ENCODE measurements at regions not wholly inside any gene's neighbourhood (a gene's known extent, or its start where the extent isn't known, plus 50 kb on each side); places are given as distances from the start of the nearest gene placed in this dataset.

- Histone ChIP-seq H3K27me3 (ENCODE audit: control insufficient read depth, insufficient read depth, low read length) (no peaks in the 10 kb centered on the region), H3K9ac (ENCODE audit: low read length in 3 of 3) (no peak overlapping the region), H3K9me3 (ENCODE audit: control insufficient read depth in 2 of 3, insufficient read depth in 1 of 3, low read length in 3 of 3) (no peaks in the 10 kb centered on the region), H3K36me3 (ENCODE audit: control insufficient read depth in 2 of 3, insufficient read depth in 3 of 3, low read length in 3 of 3) (no peaks in the 10 kb centered on the region), H3K27ac (ENCODE audit: low read depth in 2 of 2, low read length in 2 of 2) (no peak overlapping the region), H3K4me1 (ENCODE audit: control insufficient read depth in 2 of 3, insufficient read depth in 2 of 3, low read depth in 1 of 3, low read length in 3 of 3) (no peaks in the 10 kb centered on the region), H3K4me3 (ENCODE audit: low read length in 3 of 3) (no peak overlapping the region)
- FAIRE-seq = no peak
- DNase-seq = no peak
- intact Hi-C loops (cut with DNase I) = no loop called here
- TF ChIP-seq CTCF (IDR thresholded peaks at IDR 0.05; ENCODE audit: borderline replicate concordance, extremely low read depth, insufficient read depth) = no peak
Observed at GRCh38 chr1:5566924-5567323, 425.3 kb downstream of the NPHP4 start.

- TF ChIP-seq CTCF (IDR thresholded peaks at IDR 0.05; ENCODE audit: borderline replicate concordance, extremely low read depth, insufficient read depth) = no peak
- no peak overlapping the region for H3K4me3 ChIP-seq (ENCODE audit: low read length in 3 of 3)
- intact Hi-C loops (cut with DNase I) = no loop called here
- DNase-seq (no peak), FAIRE-seq (no peak)
- H3K36me3 ChIP-seq (ENCODE audit: control insufficient read depth in 2 of 3, insufficient read depth in 3 of 3, low read length in 3 of 3) = no peaks in the 10 kb centered on the region
- H3K27ac ChIP-seq (ENCODE audit: low read depth in 2 of 2, low read length in 2 of 2) = no peak overlapping the region
- H3K27me3 ChIP-seq (ENCODE audit: control insufficient read depth, insufficient read depth, low read length) = no peaks in the 10 kb centered on the region
- H3K9me3 ChIP-seq (ENCODE audit: control insufficient read depth in 2 of 3, insufficient read depth in 1 of 3, low read length in 3 of 3) = no peaks in the 10 kb centered on the region
- no peak overlapping the region for H3K9ac ChIP-seq (ENCODE audit: low read length in 3 of 3)
- no peaks in the 10 kb centered on the region for H3K4me1 ChIP-seq (ENCODE audit: control insufficient read depth in 2 of 3, insufficient read depth in 2 of 3, low read depth in 1 of 3, low read length in 3 of 3)
Observed at GRCh38 chr1:5565281-5566125, 426.7 kb downstream of the NPHP4 start.

GRCh38 chr1:5564578-5565257 lies 427.5 kb downstream of the NPHP4 start:
- TF ChIP-seq CTCF (IDR thresholded peaks at IDR 0.05; ENCODE audit: borderline replicate concordance, extremely low read depth, insufficient read depth) = no peak
- intact Hi-C loops (cut with DNase I) = no loop called here
- FAIRE-seq = no peak

More at GRCh38 chr1:5564578-5565257, 427.5 kb downstream of the NPHP4 start:
- DNase-seq = no peak
- Histone ChIP-seq H3K4me1 (ENCODE audit: control insufficient read depth in 2 of 3, insufficient read depth in 2 of 3, low read depth in 1 of 3, low read length in 3 of 3) (no peaks in the 10 kb centered on the region), H3K9me3 (ENCODE audit: control insufficient read depth in 2 of 3, insufficient read depth in 1 of 3, low read length in 3 of 3) (no peaks in the 10 kb centered on the region), H3K27ac (ENCODE audit: low read depth in 2 of 2, low read length in 2 of 2) (no peak overlapping the region), H3K27me3 (ENCODE audit: control insufficient read depth, insufficient read depth, low read length) (no peaks in the 10 kb centered on the region), H3K9ac (ENCODE audit: low read length in 3 of 3) (no peak overlapping the region), H3K36me3 (ENCODE audit: control insufficient read depth in 2 of 3, insufficient read depth in 3 of 3, low read length in 3 of 3) (no peaks in the 10 kb centered on the region), H3K4me3 (ENCODE audit: low read length in 3 of 3) (no peak overlapping the region)
